ENCODE measurements at regions not wholly inside any gene's neighbourhood (a gene's known extent, or its start where the extent isn't known, plus 50 kb on each side); places are given as distances from the start of the nearest gene placed in this dataset.

- TF ChIP-seq ZNF8 (CRISPR knock-in tag; IDR thresholded peaks at IDR 0.05), result no peak
- TF ChIP-seq, protein P1, sequence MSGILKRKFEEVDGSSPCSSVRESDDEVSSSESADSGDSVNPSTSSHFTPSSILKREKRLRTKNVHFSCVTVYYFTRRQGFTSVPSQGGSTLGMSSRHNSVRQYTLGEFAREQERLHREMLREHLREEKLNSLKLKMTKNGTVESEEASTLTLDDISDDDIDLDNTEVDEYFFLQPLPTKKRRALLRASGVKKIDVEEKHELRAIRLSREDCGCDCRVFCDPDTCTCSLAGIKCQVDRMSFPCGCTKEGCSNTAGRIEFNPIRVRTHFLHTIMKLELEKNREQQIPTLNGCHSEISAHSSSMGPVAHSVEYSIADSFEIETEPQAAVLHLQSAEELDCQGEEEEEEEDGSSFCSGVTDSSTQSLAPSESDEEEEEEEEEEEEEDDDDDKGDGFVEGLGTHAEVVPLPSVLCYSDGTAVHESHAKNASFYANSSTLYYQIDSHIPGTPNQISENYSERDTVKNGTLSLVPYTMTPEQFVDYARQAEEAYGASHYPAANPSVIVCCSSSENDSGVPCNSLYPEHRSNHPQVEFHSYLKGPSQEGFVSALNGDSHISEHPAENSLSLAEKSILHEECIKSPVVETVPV (CRISPR knock-in tag; IDR thresholded peaks at IDR 0.05), result no peak
- TF ChIP-seq PPARA (CRISPR knock-in tag; IDR thresholded peaks at IDR 0.05; ENCODE audit: borderline replicate concordance), result no peak
- TF ChIP-seq GLIS3 (CRISPR knock-in tag; IDR thresholded peaks at IDR 0.05), result no peak
- TF ChIP-seq CREB5 (CRISPR knock-in tag; IDR thresholded peaks at IDR 0.05; ENCODE audit: low read depth), result no peak
- TF ChIP-seq TOX (CRISPR knock-in tag; IDR thresholded peaks at IDR 0.05; ENCODE audit: borderline replicate concordance), result no peak
- no peak for TF ChIP-seq ESRRG (CRISPR knock-in tag; IDR thresholded peaks at IDR 0.05)
- TF ChIP-seq ZNF70 (CRISPR knock-in tag; IDR thresholded peaks at IDR 0.05), result no peak
- TF ChIP-seq POU6F1 (CRISPR knock-in tag; IDR thresholded peaks at IDR 0.05; ENCODE audit: borderline replicate concordance, low read depth), result no peak
- no peak for TF ChIP-seq ZC3H10 (CRISPR knock-in tag; IDR thresholded peaks at IDR 0.05)
- no peak for TF ChIP-seq CSDC2 (CRISPR knock-in tag; IDR thresholded peaks at IDR 0.05)
- TF ChIP-seq ZNF565 (CRISPR knock-in tag; conservative IDR thresholded peaks at IDR 0.05; ENCODE audit: low read depth), result no peak
- no peak for TF ChIP-seq PATZ1 (CRISPR knock-in tag; IDR thresholded peaks at IDR 0.05; ENCODE audit: borderline replicate concordance)
- no peak for ATAC-seq
These were observed 68.3 kb downstream of the CHST1 start for GRCh38 chr11:45597097-45597496.

DNA sequence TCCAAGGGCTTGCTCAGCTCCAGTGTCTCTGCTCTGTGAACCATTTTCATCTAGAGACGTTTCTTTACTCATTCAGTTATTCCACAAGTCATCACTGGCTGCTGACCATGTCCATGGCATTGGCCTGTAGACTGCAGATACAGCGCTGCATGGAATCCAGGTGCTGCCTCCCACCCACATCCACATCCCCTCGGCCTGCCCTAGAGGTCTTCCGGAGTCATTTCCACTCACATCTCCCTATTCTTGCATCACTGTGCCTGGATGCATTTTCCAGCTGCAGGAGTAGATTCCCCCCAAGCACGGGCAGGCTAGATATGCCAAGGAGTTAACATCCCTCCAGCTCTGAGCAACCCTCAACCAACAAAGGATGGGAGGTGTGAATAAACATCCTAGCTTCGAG is 68.9 kb downstream of the CHST1 start:
- no peak for ATAC-seq
- no peak for TF ChIP-seq BACH2 (CRISPR knock-in tag; IDR thresholded peaks at IDR 0.05; ENCODE audit: borderline replicate concordance)
- no peak for TF ChIP-seq GLIS3 (CRISPR knock-in tag; IDR thresholded peaks at IDR 0.05)
- no peak for TF ChIP-seq CSDC2 (CRISPR knock-in tag; IDR thresholded peaks at IDR 0.05)
- TF ChIP-seq PATZ1 (CRISPR knock-in tag; IDR thresholded peaks at IDR 0.05; ENCODE audit: borderline replicate concordance), result no peak
- TF ChIP-seq OSR1 (CRISPR knock-in tag; IDR thresholded peaks at IDR 0.05), result no peak
- no peak for TF ChIP-seq PPARA (CRISPR knock-in tag; IDR thresholded peaks at IDR 0.05; ENCODE audit: borderline replicate concordance)
- TF ChIP-seq, protein P1 (CRISPR knock-in tag; IDR thresholded peaks at IDR 0.05), result no peak
- TF ChIP-seq, protein P2, sequence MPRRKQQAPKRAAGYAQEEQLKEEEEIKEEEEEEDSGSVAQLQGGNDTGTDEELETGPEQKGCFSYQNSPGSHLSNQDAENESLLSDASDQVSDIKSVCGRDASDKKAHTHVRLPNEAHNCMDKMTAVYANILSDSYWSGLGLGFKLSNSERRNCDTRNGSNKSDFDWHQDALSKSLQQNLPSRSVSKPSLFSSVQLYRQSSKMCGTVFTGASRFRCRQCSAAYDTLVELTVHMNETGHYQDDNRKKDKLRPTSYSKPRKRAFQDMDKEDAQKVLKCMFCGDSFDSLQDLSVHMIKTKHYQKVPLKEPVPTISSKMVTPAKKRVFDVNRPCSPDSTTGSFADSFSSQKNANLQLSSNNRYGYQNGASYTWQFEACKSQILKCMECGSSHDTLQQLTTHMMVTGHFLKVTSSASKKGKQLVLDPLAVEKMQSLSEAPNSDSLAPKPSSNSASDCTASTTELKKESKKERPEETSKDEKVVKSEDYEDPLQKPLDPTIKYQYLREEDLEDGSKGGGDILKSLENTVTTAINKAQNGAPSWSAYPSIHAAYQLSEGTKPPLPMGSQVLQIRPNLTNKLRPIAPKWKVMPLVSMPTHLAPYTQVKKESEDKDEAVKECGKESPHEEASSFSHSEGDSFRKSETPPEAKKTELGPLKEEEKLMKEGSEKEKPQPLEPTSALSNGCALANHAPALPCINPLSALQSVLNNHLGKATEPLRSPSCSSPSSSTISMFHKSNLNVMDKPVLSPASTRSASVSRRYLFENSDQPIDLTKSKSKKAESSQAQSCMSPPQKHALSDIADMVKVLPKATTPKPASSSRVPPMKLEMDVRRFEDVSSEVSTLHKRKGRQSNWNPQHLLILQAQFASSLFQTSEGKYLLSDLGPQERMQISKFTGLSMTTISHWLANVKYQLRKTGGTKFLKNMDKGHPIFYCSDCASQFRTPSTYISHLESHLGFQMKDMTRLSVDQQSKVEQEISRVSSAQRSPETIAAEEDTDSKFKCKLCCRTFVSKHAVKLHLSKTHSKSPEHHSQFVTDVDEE (CRISPR knock-in tag; IDR thresholded peaks at IDR 0.05), result no peak
- no peak for TF ChIP-seq SNAI2 (CRISPR knock-in tag; IDR thresholded peaks at IDR 0.05)
- no peak for TF ChIP-seq ZFP30 (CRISPR knock-in tag; IDR thresholded peaks at IDR 0.05)
- TF ChIP-seq TCF4 (CRISPR knock-in tag; IDR thresholded peaks at IDR 0.05; ENCODE audit: borderline replicate concordance), result no peak
- TF ChIP-seq ZC3H10 (CRISPR knock-in tag; IDR thresholded peaks at IDR 0.05), result no peak
- TF ChIP-seq ZNF70 (CRISPR knock-in tag; IDR thresholded peaks at IDR 0.05), result no peak
- TF ChIP-seq ARNTL (CRISPR knock-in tag; IDR thresholded peaks at IDR 0.05; ENCODE audit: borderline replicate concordance, low read depth), result no peak
- TF ChIP-seq ESRRG (CRISPR knock-in tag; IDR thresholded peaks at IDR 0.05), result no peak
- no peak for TF ChIP-seq TOX (CRISPR knock-in tag; IDR thresholded peaks at IDR 0.05; ENCODE audit: borderline replicate concordance)
- no peak for TF ChIP-seq CREB5 (CRISPR knock-in tag; IDR thresholded peaks at IDR 0.05; ENCODE audit: low read depth)
- no peak for TF ChIP-seq ZNF565 (CRISPR knock-in tag; conservative IDR thresholded peaks at IDR 0.05; ENCODE audit: low read depth)
- no peak for TF ChIP-seq ISL1 (CRISPR knock-in tag; IDR thresholded peaks at IDR 0.05)
- TF ChIP-seq POU6F1 (CRISPR knock-in tag; IDR thresholded peaks at IDR 0.05; ENCODE audit: borderline replicate concordance, low read depth), result no peak
